ENCODE measurements at regions not wholly inside any gene's neighbourhood (a gene's known extent, or its start where the extent isn't known, plus 50 kb on each side); places are given as distances from the start of the nearest gene placed in this dataset.

GRCh38 chr1:56417646-56418045, 161.7 kb downstream of the PLPP3 start:
- DNase-seq: no peak

- no peak for DNase-seq
Measured at GRCh38 chr1:56416495-56416894, 162.9 kb downstream of the PLPP3 start.

DNA sequence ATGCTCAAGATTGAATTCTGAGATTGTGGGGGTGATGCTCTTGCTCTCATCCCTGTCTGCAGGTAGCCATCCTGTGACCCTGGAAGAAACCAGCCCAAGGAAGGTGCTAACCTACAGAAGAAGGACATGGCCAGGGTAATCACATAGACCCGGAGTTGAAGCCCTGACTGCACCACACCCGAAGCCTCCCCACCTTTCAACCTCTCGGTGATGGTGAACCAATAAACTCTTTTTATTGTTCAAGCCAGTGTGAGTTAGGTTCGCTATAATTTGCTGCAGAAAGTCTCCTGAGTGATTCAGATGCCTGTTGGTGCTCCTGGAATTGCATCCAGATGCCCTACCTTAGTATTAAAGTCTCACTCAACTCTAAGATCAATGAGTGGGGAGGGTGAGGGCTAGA, 163.6 kb downstream of the PLPP3 start:
- DNase-seq: no peak

DNA sequence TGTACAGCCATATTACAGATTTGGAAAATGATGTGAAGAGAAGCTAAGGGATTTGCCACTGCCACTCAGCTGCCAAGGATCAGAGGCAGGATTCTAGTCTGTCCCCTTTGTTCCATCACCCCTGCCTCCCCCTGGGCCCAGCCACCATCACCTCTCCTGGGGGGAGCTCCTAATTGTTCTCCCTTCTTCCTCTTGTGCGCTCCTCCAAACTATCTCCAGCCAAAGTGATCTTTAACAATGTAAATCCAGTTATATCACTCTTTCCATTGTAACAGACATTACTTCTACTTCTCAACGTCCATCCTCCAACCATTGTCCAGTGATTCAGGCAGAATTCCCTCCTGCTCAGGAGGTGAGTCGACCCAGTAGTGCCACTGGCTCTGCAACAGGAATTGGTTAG, 164.1 kb downstream of the PLPP3 start:
- no peak for DNase-seq

DNA sequence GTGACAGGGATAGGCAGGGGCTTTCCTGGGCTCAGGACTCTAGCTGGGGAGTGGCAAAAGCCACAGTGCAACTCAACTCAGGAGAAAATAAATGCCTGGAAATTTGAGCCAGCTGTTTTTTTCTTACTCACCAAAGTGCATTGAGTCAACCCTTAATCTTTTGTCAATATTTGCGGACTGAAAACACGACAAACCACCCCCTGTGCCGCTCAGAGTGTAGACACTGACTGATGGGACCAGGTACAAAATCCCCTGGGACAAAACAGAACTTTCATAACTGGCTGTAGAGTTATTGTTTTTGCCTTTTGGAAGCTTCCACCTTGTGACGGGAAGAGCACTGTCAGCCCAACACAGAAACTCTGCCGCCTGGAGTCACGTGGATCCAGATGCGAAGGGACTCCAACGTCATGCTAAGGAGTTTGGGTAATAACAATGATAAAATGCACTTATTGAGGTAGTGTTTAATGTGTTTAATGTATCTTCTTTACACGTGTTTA, 164.6 kb downstream of the PLPP3 start:
- DNase-seq: no peak

DNA sequence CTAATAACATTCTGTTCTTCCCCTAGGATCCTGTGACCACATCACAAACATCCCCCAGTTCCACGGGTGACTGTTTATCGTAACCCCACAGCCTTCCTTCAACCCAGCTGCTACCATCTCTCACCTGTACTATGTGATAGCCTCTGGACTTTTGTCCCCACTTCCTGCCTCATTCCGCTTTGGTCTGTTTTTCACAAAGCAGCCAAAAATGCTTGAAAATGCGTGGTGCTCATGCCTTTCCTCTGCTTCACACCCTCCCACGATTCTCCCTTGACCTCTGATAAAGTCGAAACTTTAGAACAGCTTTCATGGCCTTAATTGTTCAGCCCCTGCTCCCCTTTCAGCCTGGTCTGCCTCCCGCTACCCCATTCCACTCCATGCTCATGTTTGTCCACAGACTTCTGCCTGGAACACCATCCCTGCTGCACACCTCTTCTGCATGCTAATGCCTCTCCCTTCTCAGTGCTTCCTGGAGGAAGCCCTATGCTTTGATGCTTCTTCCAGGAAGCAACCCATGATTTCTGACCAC, 165.6 kb downstream of the PLPP3 start:
- no peak for DNase-seq

DNA sequence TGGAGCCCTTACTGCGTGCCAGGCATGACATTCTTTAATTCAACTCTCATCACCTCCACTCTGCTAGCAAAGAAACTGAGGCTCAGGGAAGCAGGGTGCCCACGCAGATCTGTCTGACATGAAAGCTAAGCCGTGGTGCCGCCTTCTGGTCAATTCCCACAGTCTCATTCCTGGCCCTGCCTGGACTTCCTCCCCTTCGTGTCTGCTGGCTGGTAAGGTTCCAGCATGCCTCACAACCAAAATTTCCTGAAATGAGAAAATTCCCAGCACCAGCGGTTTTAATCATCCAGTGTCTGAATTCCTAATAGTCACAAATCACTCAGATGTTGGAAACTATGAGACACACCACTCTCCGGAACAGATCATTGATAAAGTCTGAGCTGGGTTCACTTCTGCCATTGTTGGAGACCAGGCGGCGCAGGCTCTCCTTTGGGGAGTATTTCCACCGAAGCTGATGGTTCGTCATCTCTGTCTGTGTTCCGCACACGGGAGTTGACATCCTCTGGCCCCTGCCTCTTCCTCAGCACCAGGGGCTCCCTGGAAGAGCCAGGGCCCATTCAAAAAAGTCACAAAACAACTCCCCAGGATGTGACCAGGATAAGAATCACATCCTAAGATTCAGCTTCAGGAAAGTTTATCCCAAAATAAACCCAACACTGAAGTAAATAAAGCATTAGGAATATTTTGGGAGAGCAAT, 167.7 kb downstream of the PLPP3 start:
- DNase-seq: no peak

GRCh38 chr1:56411021-56411420, 168.3 kb downstream of the PLPP3 start:
- DNase-seq: no peak

DNA sequence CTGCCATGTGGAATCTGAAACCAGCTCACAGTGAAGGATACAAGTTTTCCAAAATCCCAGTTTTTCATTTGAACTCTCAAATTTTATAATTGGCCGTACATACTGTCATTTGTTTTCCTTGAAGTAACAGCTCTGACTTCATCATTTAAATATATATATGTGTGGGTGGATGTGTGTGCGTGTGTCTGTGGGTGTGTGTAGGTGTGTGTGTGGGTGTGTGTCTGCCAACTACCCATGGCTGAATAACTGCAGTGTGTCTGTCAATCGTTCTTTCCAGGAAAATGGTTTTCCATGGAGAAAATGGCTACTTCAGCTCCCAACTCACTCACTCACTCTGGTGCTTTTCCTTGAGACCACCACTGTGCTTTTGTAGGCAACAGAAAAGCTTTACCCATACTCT, 169.0 kb downstream of the PLPP3 start:
- no peak for DNase-seq

DNA sequence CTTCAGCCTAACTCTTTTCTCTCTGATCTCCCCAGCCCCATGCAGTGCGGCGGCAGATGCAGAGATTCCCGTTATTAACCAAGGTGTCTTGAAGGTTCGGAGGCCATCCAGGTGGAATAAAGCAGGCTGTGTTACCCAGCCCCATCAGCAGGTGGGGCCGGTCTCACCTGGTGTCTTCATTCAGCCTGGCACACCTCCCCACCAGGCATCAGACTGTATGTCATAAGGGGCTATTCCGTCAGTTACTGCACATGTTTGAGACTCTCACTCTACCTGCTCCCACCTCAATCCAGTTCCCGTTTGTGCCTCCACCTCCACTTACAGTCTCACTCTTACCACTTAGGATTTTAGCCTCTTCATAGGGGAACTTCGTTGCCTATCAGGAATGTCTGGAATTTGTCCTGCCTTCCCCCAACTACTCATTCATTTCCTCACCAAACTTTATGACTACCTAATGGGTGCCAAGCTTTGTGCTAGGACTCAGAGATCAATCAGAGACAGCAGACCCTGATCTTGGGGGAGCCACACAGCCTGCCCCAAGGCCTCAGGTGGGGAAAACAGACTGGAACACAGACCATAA, 170.2 kb downstream of the PLPP3 start:
- DNase-seq: no peak

DNA sequence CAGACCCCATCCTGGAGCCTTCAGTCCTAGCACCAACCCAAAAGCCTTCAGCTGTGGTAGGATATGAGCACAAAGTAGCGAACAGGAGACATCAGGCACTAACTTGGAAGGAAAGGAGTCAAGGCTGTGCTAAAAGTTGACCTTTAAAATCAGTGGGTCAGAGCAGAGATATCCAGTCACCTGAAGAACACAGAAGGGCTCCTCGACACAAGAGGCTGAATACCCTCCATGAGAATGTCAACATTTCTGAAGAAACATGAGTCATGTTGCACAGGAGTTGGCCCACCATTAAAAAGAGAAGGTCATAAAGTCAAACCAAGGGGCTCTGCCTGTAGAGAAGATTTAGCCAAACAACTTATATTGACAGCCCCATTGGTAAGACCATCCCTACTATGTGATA, 172.5 kb downstream of the PLPP3 start:
- no peak for DNase-seq

- DNase-seq: no peak
Measured at GRCh38 chr1:56404561-56405030, 174.8 kb downstream of the PLPP3 start.

GRCh38 chr1:56404066-56404465, 175.3 kb downstream of the PLPP3 start:
- no peak for DNase-seq

- no peak for DNase-seq
Measured at GRCh38 chr1:56403321-56403720, 176.0 kb downstream of the PLPP3 start.

DNA sequence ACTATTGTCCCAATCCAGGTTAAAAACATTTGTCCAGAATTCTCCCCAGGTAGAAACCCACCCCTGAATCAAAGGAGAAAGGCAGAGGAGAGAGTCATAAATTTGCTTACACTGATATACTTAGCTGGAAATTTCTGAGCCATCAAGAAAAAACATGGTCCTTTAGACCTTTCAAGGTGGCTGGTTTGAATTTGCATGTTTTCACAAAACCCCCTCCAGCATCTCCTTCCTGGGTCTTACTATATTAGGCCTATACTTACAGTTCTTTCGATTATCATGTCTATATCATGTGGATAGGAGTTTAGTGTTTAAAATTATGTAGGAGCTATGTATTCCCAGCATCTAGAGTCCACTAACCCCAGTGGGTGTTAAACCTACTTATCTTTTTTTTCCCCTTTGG, 178.2 kb downstream of the PLPP3 start:
- DNase-seq: no peak

GRCh38 chr1:56400526-56400925, 178.8 kb downstream of the PLPP3 start:
- no peak for DNase-seq

GRCh38 chr1:56399795-56400194, 179.6 kb downstream of the PLPP3 start:
- DNase-seq: no peak

- no peak for DNase-seq
Measured at GRCh38 chr1:56399326-56399725, 180.0 kb downstream of the PLPP3 start.

GRCh38 chr1:56397811-56398231, 181.5 kb downstream of the PLPP3 start:
- no peak for DNase-seq

DNA sequence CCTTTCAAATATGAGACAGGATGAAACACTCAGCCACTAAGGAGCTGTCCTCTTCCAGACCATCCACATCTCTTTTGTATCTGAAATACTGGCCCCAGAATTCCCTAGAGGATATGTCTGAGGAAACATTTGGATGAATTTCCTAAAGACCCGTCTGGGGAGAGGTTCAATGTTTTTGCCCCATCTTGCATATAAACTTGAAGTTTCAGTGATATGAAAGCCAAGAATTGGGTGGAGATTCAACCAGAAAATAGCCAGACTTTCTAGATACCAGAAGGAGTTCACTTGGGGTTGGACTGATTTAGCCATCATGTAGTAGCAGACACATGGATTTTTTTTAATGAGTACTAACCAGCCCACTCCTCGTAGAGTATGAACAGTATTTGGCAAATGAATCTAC, 182.0 kb downstream of the PLPP3 start:
- no peak for DNase-seq

- DNase-seq: no peak
Measured at GRCh38 chr1:56396581-56396980, 182.8 kb downstream of the PLPP3 start.

DNA sequence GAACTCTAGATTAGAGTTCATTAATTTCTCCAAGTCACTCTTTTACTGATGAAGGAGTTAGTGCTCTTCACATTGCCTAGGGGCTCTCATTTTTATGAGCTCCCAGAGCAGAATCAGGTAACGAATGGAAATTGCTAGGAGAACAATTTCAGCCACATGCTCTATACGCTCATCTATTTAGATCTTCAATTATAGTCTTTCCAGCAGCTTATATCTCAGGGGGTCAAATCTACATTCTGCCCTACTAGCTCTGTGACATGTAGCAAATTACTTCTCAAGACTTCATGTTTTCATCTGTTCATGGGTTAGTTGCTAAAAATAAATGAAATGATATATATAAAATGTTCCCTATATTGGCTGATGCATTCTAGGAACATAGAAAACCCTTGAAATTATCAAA, 183.6 kb downstream of the PLPP3 start:
- DNase-seq: no peak

- DNase-seq: no peak
Measured at GRCh38 chr1:56394298-56394697, 185.1 kb downstream of the PLPP3 start.

DNA sequence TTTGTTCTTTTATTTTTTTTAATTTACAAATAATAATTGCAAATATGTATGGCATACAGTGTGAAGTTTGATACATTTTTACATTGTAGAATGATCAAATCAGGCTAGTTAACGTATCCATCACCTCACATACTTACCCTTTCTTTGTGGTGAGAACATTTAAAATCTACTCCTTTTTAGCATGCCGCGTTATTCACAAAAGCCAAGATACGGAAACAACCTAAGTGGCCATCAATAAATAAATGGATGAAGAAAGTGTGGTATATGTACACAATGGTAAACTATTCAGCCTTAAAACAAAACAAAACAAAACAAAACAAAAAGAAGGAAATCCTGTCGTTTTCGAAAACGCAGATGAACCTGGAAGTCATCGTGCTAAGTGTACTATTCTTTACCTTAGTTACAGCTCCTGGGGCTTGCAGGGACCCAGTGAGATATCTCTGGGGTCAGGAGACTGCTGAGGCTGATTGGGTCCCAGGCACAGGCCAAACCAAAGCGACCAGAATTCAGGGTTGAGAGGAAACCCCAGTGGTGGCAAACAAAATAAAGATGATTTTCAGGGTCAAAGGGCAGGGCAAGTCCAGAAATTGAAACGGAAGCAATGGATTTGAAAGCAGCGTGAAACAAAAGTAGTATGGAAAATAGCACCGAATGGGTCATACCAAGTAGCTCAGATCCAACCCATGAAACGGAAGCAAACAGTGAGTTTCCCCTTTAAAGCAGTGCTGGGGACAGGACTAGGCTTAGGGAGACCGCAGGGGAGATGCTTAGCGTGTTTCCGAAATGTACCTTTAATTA, 188.2 kb downstream of the PLPP3 start:
- DNase-seq: no peak
